ENCODE measurements at regions not wholly inside any gene's neighbourhood (a gene's known extent, or its start where the extent isn't known, plus 50 kb on each side); places are given as distances from the start of the nearest gene placed in this dataset.

DNA sequence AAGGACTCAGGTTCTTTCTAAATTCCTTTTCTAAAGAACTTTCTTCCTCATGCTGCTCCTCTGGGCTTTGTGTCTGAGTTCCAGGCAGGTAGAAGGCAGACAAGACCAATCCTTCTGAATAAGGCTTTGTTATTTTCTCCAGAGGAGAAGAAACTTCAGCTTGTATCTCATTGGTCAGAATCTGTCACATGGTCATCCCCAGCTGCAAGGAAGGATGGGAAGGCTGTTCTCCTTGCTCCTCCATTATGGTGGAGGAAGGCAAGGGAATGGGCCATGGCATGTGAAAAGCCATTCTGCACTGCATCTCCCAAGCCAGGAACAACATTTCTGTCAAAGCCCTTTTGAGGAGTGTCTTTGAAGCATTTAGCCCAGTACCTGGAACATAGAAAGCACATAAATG, 50.6 kb upstream of the NTPCR start:
- TF ChIP-seq, protein P1, sequence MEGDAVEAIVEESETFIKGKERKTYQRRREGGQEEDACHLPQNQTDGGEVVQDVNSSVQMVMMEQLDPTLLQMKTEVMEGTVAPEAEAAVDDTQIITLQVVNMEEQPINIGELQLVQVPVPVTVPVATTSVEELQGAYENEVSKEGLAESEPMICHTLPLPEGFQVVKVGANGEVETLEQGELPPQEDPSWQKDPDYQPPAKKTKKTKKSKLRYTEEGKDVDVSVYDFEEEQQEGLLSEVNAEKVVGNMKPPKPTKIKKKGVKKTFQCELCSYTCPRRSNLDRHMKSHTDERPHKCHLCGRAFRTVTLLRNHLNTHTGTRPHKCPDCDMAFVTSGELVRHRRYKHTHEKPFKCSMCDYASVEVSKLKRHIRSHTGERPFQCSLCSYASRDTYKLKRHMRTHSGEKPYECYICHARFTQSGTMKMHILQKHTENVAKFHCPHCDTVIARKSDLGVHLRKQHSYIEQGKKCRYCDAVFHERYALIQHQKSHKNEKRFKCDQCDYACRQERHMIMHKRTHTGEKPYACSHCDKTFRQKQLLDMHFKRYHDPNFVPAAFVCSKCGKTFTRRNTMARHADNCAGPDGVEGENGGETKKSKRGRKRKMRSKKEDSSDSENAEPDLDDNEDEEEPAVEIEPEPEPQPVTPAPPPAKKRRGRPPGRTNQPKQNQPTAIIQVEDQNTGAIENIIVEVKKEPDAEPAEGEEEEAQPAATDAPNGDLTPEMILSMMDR (IDR thresholded peaks at IDR 0.05; ENCODE audit: control insufficient read depth, insufficient read depth, low read depth, low read length, missing control alignments), result no peak
- no peak for DNase-seq (ENCODE audit: low read depth)

More for the DNA sequence above, 50.6 kb upstream of the NTPCR start:
- no peak overlapping the region for H3K4me3 ChIP-seq (ENCODE audit: control insufficient read depth, low read depth, low read length)
